ENCODE measurements at regions not wholly inside any gene's neighbourhood (a gene's known extent, or its start where the extent isn't known, plus 50 kb on each side); places are given as distances from the start of the nearest gene placed in this dataset.

GRCh38 chr7:54342458-54342857, 199.7 kb upstream of the VSTM2A start:
- TF ChIP-seq CTCF (IDR thresholded peaks at IDR 0.05) (no peak), POLR2A (IDR thresholded peaks at IDR 0.05) (no peak)
